NCI-H2107 treated with DMSO at 0.1 percent for 48 hours (cell line): ENCODE measurements at regions not wholly inside any gene's neighbourhood (a gene's known extent, or its start where the extent isn't known, plus 50 kb on each side); places are given as distances from the start of the nearest gene placed in this dataset.
"Not testable (repeated sequence)": the region's sequence is repeated elsewhere in the genome, so short reads cannot be mapped to it uniquely, and the experiment has no call there.

Experiments
- DNase-seq: peaks from one replicate; lab custom pipeline; 2025; ENCODE audit not compliant: unreplicated experiment; lab: John Stamatoyannopoulos, UW

- no peak for DNase-seq
These were observed 518.1 kb downstream of the KCNJ2 start for GRCh38 chr17:70687421-70687820.

GRCh38 chr17:70691150-70691549 is 521.8 kb downstream of the KCNJ2 start:
- DNase-seq: no peak

- no peak for DNase-seq
These were observed 530.1 kb downstream of the KCNJ2 start for GRCh38 chr17:70699408-70699807.

- DNase-seq: no peak
These were observed 533.4 kb downstream of the KCNJ2 start for GRCh38 chr17:70702683-70703255.

GRCh38 chr17:70709596-70709995 is 540.3 kb downstream of the KCNJ2 start:
- peak; percentile 41 for DNase-seq

- no peak for DNase-seq
These were observed 544.4 kb downstream of the KCNJ2 start for GRCh38 chr17:70713694-70714093.

GRCh38 chr17:70716551-70716950 is 547.2 kb downstream of the KCNJ2 start:
- DNase-seq: no peak

- no peak for DNase-seq
These were observed 547.7 kb downstream of the KCNJ2 start for GRCh38 chr17:70717042-70717441.

GRCh38 chr17:70736375-70736957 is 567.1 kb downstream of the KCNJ2 start:
- no peak for DNase-seq

GRCh38 chr17:70739065-70739464 is 569.7 kb downstream of the KCNJ2 start:
- no peak for DNase-seq

- not testable (repeated sequence) for DNase-seq
These were observed 577.2 kb downstream of the KCNJ2 start for GRCh38 chr17:70746574-70746973.

GRCh38 chr17:70750983-70751382 is 581.7 kb downstream of the KCNJ2 start:
- DNase-seq: no peak

- not testable (repeated sequence) for DNase-seq
These were observed 583.1 kb downstream of the KCNJ2 start for GRCh38 chr17:70752461-70752860.

GRCh38 chr17:70752966-70753467 is 583.7 kb downstream of the KCNJ2 start:
- DNase-seq: no peak

GRCh38 chr17:70763018-70763417 is 593.7 kb downstream of the KCNJ2 start:
- no peak for DNase-seq

GRCh38 chr17:70767102-70767701 is 597.9 kb downstream of the KCNJ2 start:
- peak; percentile 43 for DNase-seq

- DNase-seq: no peak
These were observed 600.6 kb downstream of the KCNJ2 start for GRCh38 chr17:70769956-70770355.

GRCh38 chr17:70771804-70772386 is 602.6 kb downstream of the KCNJ2 start:
- no peak for DNase-seq

- DNase-seq: no peak
These were observed 603.4 kb downstream of the KCNJ2 start for GRCh38 chr17:70772761-70773160.

- DNase-seq: no peak
These were observed 603.9 kb downstream of the KCNJ2 start for GRCh38 chr17:70773258-70773657.

- no peak for DNase-seq
These were observed 605.2 kb downstream of the KCNJ2 start for GRCh38 chr17:70774339-70775117.
